OCI-LY1 (cell line): ENCODE measurements at regions not wholly inside any gene's neighbourhood (a gene's known extent, or its start where the extent isn't known, plus 50 kb on each side); places are given as distances from the start of the nearest gene placed in this dataset.

ENCODE experiments used
- CTCF ChIP-seq: fragments of 200-600 bp; sonication (generic), shearing (Covaris generic); IDR thresholded peaks from 2 replicates; pipeline ENCODE4 v1.5.1; 2017; ENCODE audit warnings: mild to moderate bottlenecking, antibody characterized with exemption, low read length, moderate library complexity, mixed read lengths
- EZH2 ChIP-seq: fragments of 200-600 bp; sonication (generic), shearing (Covaris generic); IDR thresholded peaks from 2 replicates; pipeline ENCODE4 v1.8.0; 2017; ENCODE audit warnings: borderline replicate concordance, mixed run types, mild to moderate bottlenecking, antibody characterized with exemption, low read length, moderate library complexity, mixed read lengths

GRCh38 chr12:75837700-75838099 lies 193.9 kb downstream of the PHLDA1 start:
- TF ChIP-seq EZH2 (no peak), CTCF (no peak)
